HG02571 (cell line): ENCODE measurements at regions not wholly inside any gene's neighbourhood (a gene's known extent, or its start where the extent isn't known, plus 50 kb on each side); places are given as distances from the start of the nearest gene placed in this dataset.
"Not testable (repeated sequence)": the region's sequence is repeated elsewhere in the genome, so short reads cannot be mapped to it uniquely, and the experiment has no call there.

Experiments used
- ATAC-seq: cut with Tn5 transposase; IDR thresholded peaks from one replicate; pipeline ENCODE4 v1.9.1; 2021; ENCODE audit warnings: mild to moderate bottlenecking, moderate library complexity; ENCODE audit not compliant: unreplicated experiment

- no peak for ATAC-seq
Observed at GRCh38 chr20:47406849-47407682, 50.6 kb upstream of the ZMYND8 start.

GRCh38 chr20:47411161-47411560 is 54.7 kb upstream of the ZMYND8 start:
- no peak for ATAC-seq

- ATAC-seq: no peak
Observed at GRCh38 chr20:47412083-47412482, 55.6 kb upstream of the ZMYND8 start.

- no peak for ATAC-seq
Observed at GRCh38 chr20:47413189-47413588, 56.7 kb upstream of the ZMYND8 start.

- ATAC-seq: no peak
Observed at GRCh38 chr20:47417245-47418068, 61.0 kb upstream of the ZMYND8 start.

GRCh38 chr20:47418069-47418757 is 61.7 kb upstream of the ZMYND8 start:
- no peak for ATAC-seq

- no peak for ATAC-seq
Observed at GRCh38 chr20:47419953-47420514, 63.5 kb upstream of the ZMYND8 start.

- ATAC-seq: no peak
Observed at GRCh38 chr20:47421076-47421475, 64.6 kb upstream of the ZMYND8 start.

- ATAC-seq: no peak
Observed at GRCh38 chr20:47423586-47423985, 67.1 kb upstream of the ZMYND8 start.

GRCh38 chr20:47427067-47427466 is 70.6 kb upstream of the ZMYND8 start:
- ATAC-seq: no peak

GRCh38 chr20:47427746-47428145 is 71.2 kb upstream of the ZMYND8 start:
- ATAC-seq: no peak

- no peak for ATAC-seq
Observed at GRCh38 chr20:47428164-47428563, 71.7 kb upstream of the ZMYND8 start.

GRCh38 chr20:47428851-47429336 is 72.4 kb upstream of the ZMYND8 start:
- ATAC-seq: no peak

GRCh38 chr20:47429409-47429808 is 72.3 kb upstream of the NCOA3 start:
- no peak for ATAC-seq

- ATAC-seq: no peak
Observed at GRCh38 chr20:47430862-47431588, 70.7 kb upstream of the NCOA3 start.

- no peak for ATAC-seq
Observed at GRCh38 chr20:47432834-47433210, 68.9 kb upstream of the NCOA3 start.

GRCh38 chr20:47434128-47434779 is 67.4 kb upstream of the NCOA3 start:
- ATAC-seq: not testable (repeated sequence)

GRCh38 chr20:47438464-47439381 is 63.0 kb upstream of the NCOA3 start:
- peak; percentile 42 for ATAC-seq
